Trophoblast cell (in vitro differentiated cells and primary cell): ENCODE measurements at regions not wholly inside any gene's neighbourhood (a gene's known extent, or its start where the extent isn't known, plus 50 kb on each side); places are given as distances from the start of the nearest gene placed in this dataset.

Experiments used
- DNase-seq, 2 donors: peaks; one replicate each; pipeline ENCODE4 v3.0.0-alpha.2; 2016
- H2AFZ ChIP-seq: 2 replicates; pipeline ENCODE4 v1.6.1; 2013; ENCODE audit warnings: low read length, moderate library complexity, mild to moderate bottlenecking; ENCODE audit not compliant: insufficient read depth, poor library complexity
- H2AK5ac ChIP-seq: 2 replicates; pipeline ENCODE4 v1.6.1; 2013; ENCODE audit warnings: mild to moderate bottlenecking, low read length
- H2BK120ac ChIP-seq: 2 replicates; pipeline ENCODE4 v1.6.1; 2013; ENCODE audit warnings: low read length, mild to moderate bottlenecking, moderate library complexity; ENCODE audit not compliant: insufficient read depth, poor library complexity
- H2BK12ac ChIP-seq: 2 replicates; pipeline ENCODE4 v1.6.1; 2013; ENCODE audit warnings: mild to moderate bottlenecking, low read length, moderate library complexity
- H2BK5ac ChIP-seq: 2 replicates; pipeline ENCODE4 v1.6.1; 2013; ENCODE audit warnings: low read length, low read depth, moderate library complexity, mild to moderate bottlenecking; ENCODE audit not compliant: poor library complexity
- H3K14ac ChIP-seq: 2 replicates; pipeline ENCODE4 v1.6.1; 2013; ENCODE audit warnings: mild to moderate bottlenecking, low read length
- H3K18ac ChIP-seq: 2 replicates; pipeline ENCODE4 v1.6.1; 2013; ENCODE audit warnings: mild to moderate bottlenecking, low read length
- H3K23ac ChIP-seq: 2 replicates; pipeline ENCODE4 v1.6.1; 2013; ENCODE audit warnings: low read length
- H3K27ac ChIP-seq: 2 replicates; pipeline ENCODE4 v1.5.1; 2013; ENCODE audit warnings: low read depth, mild to moderate bottlenecking, inconsistent platforms, low read length, moderate library complexity
- H3K27me3 ChIP-seq: 2 replicates; pipeline ENCODE4 v1.6.1; 2013; ENCODE audit warnings: inconsistent platforms, mild to moderate bottlenecking, low read length, moderate library complexity; ENCODE audit not compliant: insufficient read depth
- H3K36me3 ChIP-seq, 2 experiments: 1 replicate in 1 of 2; 2 replicates in 1 of 2; pipeline ENCODE4 v1.6.1; 2013; ENCODE audit warnings: low read length in 2 of 2, mild to moderate bottlenecking in 2 of 2, moderate library complexity in 1 of 2; ENCODE audit not compliant: insufficient read depth in 2 of 2, control insufficient read depth in 1 of 2
- H3K4ac ChIP-seq: 2 replicates; pipeline ENCODE4 v1.6.1; 2013; ENCODE audit warnings: low read depth, mild to moderate bottlenecking, low read length, moderate library complexity
- H3K4me1 ChIP-seq, 2 experiments: 1 replicate in 1 of 2; 2 replicates in 1 of 2; pipeline ENCODE4 v1.6.1; 2013; ENCODE audit warnings: low read length in 2 of 2, mild to moderate bottlenecking in 2 of 2, moderate library complexity in 1 of 2; ENCODE audit not compliant: insufficient read depth in 2 of 2, control insufficient read depth in 1 of 2
- H3K4me2 ChIP-seq: 2 replicates; pipeline ENCODE4 v1.6.1; 2013; ENCODE audit warnings: inconsistent platforms, mild to moderate bottlenecking, low read length, moderate library complexity
- H3K4me3 ChIP-seq: 2 replicates; pipeline ENCODE4 v1.5.1; 2013; ENCODE audit warnings: mild to moderate bottlenecking, low read depth, low read length, inconsistent platforms
- H3K79me1 ChIP-seq: one replicate; pipeline ENCODE4 v1.6.1; 2013; ENCODE audit warnings: low read length
- H3K79me2 ChIP-seq: 2 replicates; pipeline ENCODE4 v1.6.1; 2013; ENCODE audit warnings: low read length, mild to moderate bottlenecking; ENCODE audit not compliant: control insufficient read depth, insufficient read depth, poor library complexity
- H3K9ac ChIP-seq: 2 replicates; pipeline ENCODE4 v1.6.1; 2013; ENCODE audit warnings: mild to moderate bottlenecking, low read length
- H3K9me3 ChIP-seq: 2 replicates; pipeline ENCODE4 v1.6.1; 2013; ENCODE audit warnings: low read depth, mild to moderate bottlenecking, control low read depth, inconsistent platforms, low read length; ENCODE audit not compliant: insufficient read depth
- H4K12ac ChIP-seq: 2 replicates; pipeline ENCODE4 v1.6.1; 2013; ENCODE audit warnings: low read depth, mild to moderate bottlenecking, low read length, moderate library complexity
- H4K8ac ChIP-seq: 2 replicates; pipeline ENCODE4 v1.6.1; 2013; ENCODE audit warnings: low read depth, mild to moderate bottlenecking, low read length, moderate library complexity
- H4K91ac ChIP-seq: one replicate; pipeline ENCODE4 v1.6.1; 2013; ENCODE audit warnings: low read depth, mild to moderate bottlenecking, low read length, moderate library complexity
- WGBS: extraction: QIAGEN DNeasy Blood & Tissue Kit; methylation state at CpG from one replicate; pipeline ENCODE4 v1.1.7; 2013; ENCODE audit warnings: missing lambda C conversion rate; ENCODE audit not compliant: insufficient read length, insufficient coverage; ENCODE audit errors: extremely low coverage; 5-methylcytosine and 5-hydroxymethylcytosine counted together

GRCh38 chr15:79513417-79513816 is 81.3 kb downstream of the MINAR1 start:
- Histone ChIP-seq H3K79me2 (no peaks in the 10 kb centered on the region), H2BK120ac (no peak overlapping the region), H3K4me2 (no peak overlapping the region), H3K27ac (no peak overlapping the region), H2AK5ac (no peak overlapping the region), H2AFZ (no peak overlapping the region), H2BK5ac (no peak overlapping the region), H2BK12ac (no peak overlapping the region), H3K18ac (no peak overlapping the region), H4K12ac (no peak overlapping the region), H3K9ac (no peak overlapping the region), H3K4me3 (no peak overlapping the region), H3K9me3 (no peaks in the 10 kb centered on the region), H3K79me1 (no peaks in the 10 kb centered on the region), H3K14ac (no peak overlapping the region), H3K4me1 (no peaks in the 10 kb centered on the region), H3K4ac (no peak overlapping the region), H4K8ac (no peak overlapping the region), H3K23ac (no peak overlapping the region), H4K91ac (no peak overlapping the region), H3K36me3 (no peaks in the 10 kb centered on the region), H3K27me3 (no peaks in the 10 kb centered on the region)
- WGBS = no CpG with 5 or more reads among the region's 8 CpGs
- no peak for DNase-seq

- H3K23ac ChIP-seq = no peak overlapping the region
- H3K4ac ChIP-seq = no peak overlapping the region
- no peaks in the 10 kb centered on the region for H3K4me1 ChIP-seq
- H3K4me3 ChIP-seq = no peak overlapping the region
- H3K9ac ChIP-seq = no peak overlapping the region
- no peak overlapping the region for H2BK12ac ChIP-seq
- no peaks in the 10 kb centered on the region for H3K79me1 ChIP-seq
- H4K8ac ChIP-seq = no peak overlapping the region
- no peaks in the 10 kb centered on the region for H3K9me3 ChIP-seq
- H2AFZ ChIP-seq = no peak overlapping the region
- H3K27me3 ChIP-seq = no peaks in the 10 kb centered on the region
- no peak overlapping the region for H2BK120ac ChIP-seq
- H3K4me2 ChIP-seq = no peak overlapping the region
- no peak overlapping the region for H3K18ac ChIP-seq
- no peak overlapping the region for H3K27ac ChIP-seq
- H4K91ac ChIP-seq = no peak overlapping the region
- no CpG with 5 or more reads among the region's 5 CpGs for WGBS
- no peaks in the 10 kb centered on the region for H3K36me3 ChIP-seq
- no peak overlapping the region for H2BK5ac ChIP-seq
- no peaks in the 10 kb centered on the region for H3K79me2 ChIP-seq
- no peak overlapping the region for H3K14ac ChIP-seq
- H4K12ac ChIP-seq = no peak overlapping the region
- no peak overlapping the region for H2AK5ac ChIP-seq
- no peak for DNase-seq
Observed at GRCh38 chr15:79513940-79514339, 81.8 kb downstream of the MINAR1 start.

GRCh38 chr15:79515300-79516027 is 83.3 kb downstream of the MINAR1 start:
- H3K27me3 ChIP-seq = no peaks in the 10 kb centered on the region
- H4K91ac ChIP-seq = no peak overlapping the region
- no peak overlapping the region for H2BK5ac ChIP-seq
- no CpG with 5 or more reads among the region's 7 CpGs for WGBS
- H4K12ac ChIP-seq = no peak overlapping the region
- H2AFZ ChIP-seq = no peak overlapping the region
- H3K36me3 ChIP-seq = no peaks in the 10 kb centered on the region
- H3K4me1 ChIP-seq = no peaks in the 10 kb centered on the region
- H4K8ac ChIP-seq = no peak overlapping the region
- H3K9ac ChIP-seq = no peak overlapping the region
- H3K18ac ChIP-seq = no peak overlapping the region
- no peaks in the 10 kb centered on the region for H3K79me1 ChIP-seq
- no peak overlapping the region for H3K23ac ChIP-seq
- H2BK12ac ChIP-seq = no peak overlapping the region
- no peak overlapping the region for H3K27ac ChIP-seq
- no peak overlapping the region for H3K4ac ChIP-seq
- H3K79me2 ChIP-seq = no peaks in the 10 kb centered on the region
- H3K4me2 ChIP-seq = no peak overlapping the region
- no peak for DNase-seq
- no peaks in the 10 kb centered on the region for H3K9me3 ChIP-seq
- no peak overlapping the region for H3K4me3 ChIP-seq
- no peak overlapping the region for H2BK120ac ChIP-seq
- no peak overlapping the region for H3K14ac ChIP-seq
- H2AK5ac ChIP-seq = no peak overlapping the region

- H3K27me3 ChIP-seq = no peaks in the 10 kb centered on the region
- H3K4me1 ChIP-seq = no peaks in the 10 kb centered on the region
- no peak overlapping the region for H3K4me2 ChIP-seq
- no peaks in the 10 kb centered on the region for H3K79me1 ChIP-seq
- no peaks in the 10 kb centered on the region for H3K36me3 ChIP-seq
- no peaks in the 10 kb centered on the region for H3K9me3 ChIP-seq
- no CpG with 5 or more reads among the region's 3 CpGs for WGBS
- no peak overlapping the region for H3K9ac ChIP-seq
- no peak overlapping the region for H3K14ac ChIP-seq
- no peak overlapping the region for H2AFZ ChIP-seq
- H4K91ac ChIP-seq = no peak overlapping the region
- H3K23ac ChIP-seq = no peak overlapping the region
- H2BK12ac ChIP-seq = no peak overlapping the region
- no peak overlapping the region for H2BK5ac ChIP-seq
- no peak overlapping the region for H3K4ac ChIP-seq
- no peaks in the 10 kb centered on the region for H3K79me2 ChIP-seq
- no peak overlapping the region for H4K8ac ChIP-seq
- no peak overlapping the region for H3K18ac ChIP-seq
- no peak overlapping the region for H3K4me3 ChIP-seq
- H2AK5ac ChIP-seq = no peak overlapping the region
- H4K12ac ChIP-seq = no peak overlapping the region
- H3K27ac ChIP-seq = no peak overlapping the region
- DNase-seq = no peak
- H2BK120ac ChIP-seq = no peak overlapping the region
Observed at GRCh38 chr15:79516155-79516554, 84.0 kb downstream of the MINAR1 start.
